OCI-LY7 (cell line): ENCODE measurements at regions not wholly inside any gene's neighbourhood (a gene's known extent, or its start where the extent isn't known, plus 50 kb on each side); places are given as distances from the start of the nearest gene placed in this dataset.

Experiments
- CTCF ChIP-seq: fragments of 200-600 bp; sonication (generic); conservative IDR thresholded peaks from 2 replicates; pipeline ENCODE4 v1.5.1; 2014; ENCODE audit warnings: mild to moderate bottlenecking, antibody characterized with exemption, low read length, moderate library complexity, mixed read lengths
- EZH2phosphoT487 ChIP-seq: fragments of 200-600 bp; sonication (generic); IDR thresholded peaks from 2 replicates; pipeline ENCODE4 v1.6.1; 2018; ENCODE audit warnings: low read depth, borderline replicate concordance, mild to moderate bottlenecking, mixed run types, antibody characterized with exemption, low read length, moderate library complexity, mixed read lengths

GRCh38 chr6:8943073-8943472 is 507.7 kb upstream of the SLC35B3 start:
- TF ChIP-seq CTCF (no peak), EZH2phosphoT487 (no peak)
